ENCODE measurements at regions not wholly inside any gene's neighbourhood (a gene's known extent, or its start where the extent isn't known, plus 50 kb on each side); places are given as distances from the start of the nearest gene placed in this dataset.
"Not testable (repeated sequence)": the region's sequence is repeated elsewhere in the genome, so short reads cannot be mapped to it uniquely, and the experiment has no call there.

DNA sequence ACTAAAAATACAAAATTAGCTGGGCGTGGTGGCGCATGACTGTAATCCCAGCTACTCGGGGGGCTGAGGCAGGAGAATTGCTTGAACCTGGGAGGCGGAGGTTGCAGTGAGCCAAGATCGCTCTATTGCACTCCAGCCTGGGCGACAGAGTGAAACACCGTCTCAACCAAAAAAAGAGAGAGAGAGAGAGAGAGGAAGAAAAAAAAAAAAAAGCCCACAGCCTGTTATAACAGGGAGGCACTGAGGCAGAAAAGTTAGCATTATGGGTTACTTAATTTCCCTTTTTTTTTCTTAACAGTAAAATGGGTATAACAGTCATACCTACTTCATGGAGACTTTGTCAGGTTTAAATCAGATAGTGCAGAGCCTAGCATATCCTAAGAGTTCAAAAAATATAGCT lies 65.8 kb upstream of the PIP5K1B start:
- TF ChIP-seq, protein P1, sequence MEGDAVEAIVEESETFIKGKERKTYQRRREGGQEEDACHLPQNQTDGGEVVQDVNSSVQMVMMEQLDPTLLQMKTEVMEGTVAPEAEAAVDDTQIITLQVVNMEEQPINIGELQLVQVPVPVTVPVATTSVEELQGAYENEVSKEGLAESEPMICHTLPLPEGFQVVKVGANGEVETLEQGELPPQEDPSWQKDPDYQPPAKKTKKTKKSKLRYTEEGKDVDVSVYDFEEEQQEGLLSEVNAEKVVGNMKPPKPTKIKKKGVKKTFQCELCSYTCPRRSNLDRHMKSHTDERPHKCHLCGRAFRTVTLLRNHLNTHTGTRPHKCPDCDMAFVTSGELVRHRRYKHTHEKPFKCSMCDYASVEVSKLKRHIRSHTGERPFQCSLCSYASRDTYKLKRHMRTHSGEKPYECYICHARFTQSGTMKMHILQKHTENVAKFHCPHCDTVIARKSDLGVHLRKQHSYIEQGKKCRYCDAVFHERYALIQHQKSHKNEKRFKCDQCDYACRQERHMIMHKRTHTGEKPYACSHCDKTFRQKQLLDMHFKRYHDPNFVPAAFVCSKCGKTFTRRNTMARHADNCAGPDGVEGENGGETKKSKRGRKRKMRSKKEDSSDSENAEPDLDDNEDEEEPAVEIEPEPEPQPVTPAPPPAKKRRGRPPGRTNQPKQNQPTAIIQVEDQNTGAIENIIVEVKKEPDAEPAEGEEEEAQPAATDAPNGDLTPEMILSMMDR (IDR thresholded peaks at IDR 0.05; ENCODE audit: insufficient read depth, low read length, poor library complexity, severe bottlenecking), result not testable (repeated sequence)
- not testable (repeated sequence) for TF ChIP-seq EZH2phosphoT487 (conservative IDR thresholded peaks at IDR 0.05; ENCODE audit: low read length)
